OCI-LY3 (cell line): ENCODE measurements at regions not wholly inside any gene's neighbourhood (a gene's known extent, or its start where the extent isn't known, plus 50 kb on each side); places are given as distances from the start of the nearest gene placed in this dataset.

Source experiments
- H2AFZ ChIP-seq: fragments of 200-600, 300-600 bp; shearing (Covaris generic); 2 replicates; pipeline ENCODE4 v1.6.0; 2014; ENCODE audit warnings: antibody characterized with exemption, low read depth, low read length
- H3K27ac ChIP-seq: fragments of 200-600, 300-600 bp; sonication (generic); 2 replicates; pipeline ENCODE4 v1.5.1; 2014; ENCODE audit warnings: mild to moderate bottlenecking, low read length, moderate library complexity, mixed read lengths
- H3K27me3 ChIP-seq: fragments of 200-600, 300-600 bp; sonication (generic); 2 replicates; pipeline ENCODE4 v1.6.1; 2014; ENCODE audit warnings: low read depth, low read length, mixed read lengths
- H3K36me3 ChIP-seq: fragments of 200-600, 300-600 bp; sonication (generic); replicated peaks from 2 replicates; pipeline ENCODE3; 2014; ENCODE audit warnings: low read depth, low read length, mixed read lengths
- H3K4me1 ChIP-seq: fragments of 300-600, 200-600 bp; sonication (generic); 2 replicates; pipeline ENCODE4 v1.6.1; 2014; ENCODE audit warnings: low read length, mixed read lengths
- H3K4me2 ChIP-seq: fragments of 200-600, 300-600 bp; sonication (generic); 2 replicates; pipeline ENCODE4 v1.6.1; 2014; ENCODE audit warnings: low read length, mixed read lengths
- H3K4me3 ChIP-seq: fragments of 300-600, 200-600 bp; sonication (generic); 2 replicates; pipeline ENCODE4 v1.5.1; 2014; ENCODE audit warnings: antibody characterized with exemption, mild to moderate bottlenecking, low read length, moderate library complexity
- H3K79me2 ChIP-seq: fragments of 300-600, 200-600 bp; shearing (Covaris generic); 2 replicates; pipeline ENCODE4 v1.6.1; 2014; ENCODE audit warnings: mild to moderate bottlenecking, low read length, mixed read lengths
- H3K9ac ChIP-seq: fragments of 300-600, 200-600 bp; shearing (Covaris generic); 2 replicates; pipeline ENCODE4 v1.6.0; 2014; ENCODE audit warnings: mild to moderate bottlenecking, low read length, moderate library complexity
- H3K9me3 ChIP-seq: fragments of 200-600, 300-600 bp; shearing (Covaris generic); 2 replicates; pipeline ENCODE4 v1.6.1; 2014; ENCODE audit warnings: low read length, mixed read lengths; ENCODE audit not compliant: insufficient read depth
- H4K20me1 ChIP-seq: fragments of 200-600, 300-600 bp; sonication (generic); 2 replicates; pipeline ENCODE4 v1.6.1; 2016; ENCODE audit warnings: low read length, mixed read lengths; ENCODE audit not compliant: insufficient read depth
- CTCF ChIP-seq: fragments of 200-600, 300-600 bp; sonication (generic); IDR thresholded peaks from 2 replicates; pipeline ENCODE4 v1.5.1; 2014; ENCODE audit warnings: antibody characterized with exemption, low read length, low read depth
- EZH2phosphoT487 ChIP-seq: fragments of 200-600 bp; shearing (Covaris generic); IDR thresholded peaks from 2 replicates; pipeline ENCODE4 v1.6.1; 2018; ENCODE audit warnings: antibody characterized with exemption, mixed run types, low read depth

GRCh38 chr13:109481040-109481439, 305.3 kb downstream of the IRS2 start:
- no peak overlapping the region for H3K27ac ChIP-seq
- no peak for TF ChIP-seq CTCF
- no peak for TF ChIP-seq EZH2phosphoT487
- no peaks in the 10 kb centered on the region for H3K4me1 ChIP-seq
- no peak overlapping the region for H3K9ac ChIP-seq
- H3K36me3 ChIP-seq = no peaks in the 10 kb centered on the region
- H2AFZ ChIP-seq = no peak overlapping the region
- no peaks in the 10 kb centered on the region for H3K27me3 ChIP-seq
- H3K9me3 ChIP-seq = no peaks in the 10 kb centered on the region
- no peak overlapping the region for H3K4me2 ChIP-seq
- H3K4me3 ChIP-seq = no peak overlapping the region
- no peaks in the 10 kb centered on the region for H4K20me1 ChIP-seq
- H3K79me2 ChIP-seq = no peaks in the 10 kb centered on the region

DNA sequence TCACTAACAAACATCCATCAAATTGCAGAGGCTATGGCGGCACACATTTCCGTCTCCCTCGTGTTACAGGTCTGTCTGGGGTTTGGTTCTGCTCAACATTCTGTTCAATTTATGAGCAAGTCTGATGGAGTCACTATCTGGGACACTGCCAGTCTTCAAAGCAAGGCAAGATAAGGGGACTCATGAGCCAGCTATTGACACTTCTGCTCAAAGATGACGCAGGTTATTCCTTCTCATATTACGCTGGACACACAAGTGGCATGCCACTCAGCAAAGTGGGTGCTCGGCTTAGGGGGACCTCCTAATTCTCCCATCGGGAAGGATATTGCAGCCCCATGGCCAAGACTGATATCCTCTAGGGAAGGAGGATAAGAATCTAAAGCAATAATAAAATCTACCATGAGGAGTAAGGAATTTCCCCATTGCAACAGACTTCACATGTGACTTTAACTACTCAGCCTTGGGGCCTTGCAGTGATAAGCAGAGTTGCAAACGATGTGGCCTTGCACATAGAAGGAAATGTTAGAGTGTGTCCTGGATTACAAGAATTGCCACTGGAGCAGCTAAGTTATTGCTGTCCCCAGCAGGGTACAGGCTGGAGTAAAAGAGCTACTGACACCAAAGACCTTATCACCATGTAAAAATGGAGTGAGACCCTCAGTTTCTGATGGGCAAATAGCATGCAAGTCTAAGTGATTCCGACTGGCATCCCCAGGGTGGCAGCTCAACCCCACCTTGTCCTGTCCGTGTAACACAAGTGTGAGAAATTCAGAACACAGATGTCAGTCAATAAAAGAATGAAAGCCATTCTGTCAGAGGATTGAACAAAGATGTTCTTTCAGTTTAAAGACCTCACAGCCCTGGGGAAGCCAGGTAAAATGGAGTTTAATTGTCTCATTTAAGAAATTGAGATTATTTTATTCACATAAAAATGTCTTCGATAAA, 306.1 kb downstream of the IRS2 start:
- H3K27me3 ChIP-seq = no peaks in the 10 kb centered on the region
- no peaks in the 10 kb centered on the region for H3K36me3 ChIP-seq
- no peaks in the 10 kb centered on the region for H3K4me1 ChIP-seq
- H2AFZ ChIP-seq = no peak overlapping the region
- TF ChIP-seq CTCF (no peak), EZH2phosphoT487 (no peak)
- H3K4me2 ChIP-seq = no peak overlapping the region
- no peaks in the 10 kb centered on the region for H3K79me2 ChIP-seq
- H3K27ac ChIP-seq = no peak overlapping the region
- no peaks in the 10 kb centered on the region for H4K20me1 ChIP-seq
- no peaks in the 10 kb centered on the region for H3K9me3 ChIP-seq
- H3K4me3 ChIP-seq = no peak overlapping the region
- no peak overlapping the region for H3K9ac ChIP-seq

GRCh38 chr13:109479534-109479933, 306.8 kb downstream of the IRS2 start:
- Histone ChIP-seq H3K9me3 (no peaks in the 10 kb centered on the region), H3K27ac (no peak overlapping the region), H3K4me1 (no peaks in the 10 kb centered on the region), H2AFZ (no peak overlapping the region), H4K20me1 (no peaks in the 10 kb centered on the region), H3K4me3 (no peak overlapping the region), H3K4me2 (no peak overlapping the region), H3K36me3 (no peaks in the 10 kb centered on the region), H3K27me3 (no peaks in the 10 kb centered on the region), H3K79me2 (no peaks in the 10 kb centered on the region), H3K9ac (no peak overlapping the region)
- TF ChIP-seq CTCF = no peak
- TF ChIP-seq EZH2phosphoT487 = no peak

- H3K27ac ChIP-seq = no peak overlapping the region
- H3K4me2 ChIP-seq = no peak overlapping the region
- H3K4me3 ChIP-seq = no peak overlapping the region
- H3K4me1 ChIP-seq = no peaks in the 10 kb centered on the region
- H4K20me1 ChIP-seq = no peaks in the 10 kb centered on the region
- no peaks in the 10 kb centered on the region for H3K9me3 ChIP-seq
- H3K79me2 ChIP-seq = no peaks in the 10 kb centered on the region
- no peaks in the 10 kb centered on the region; the same call in 1 of the 2 replicates for H3K27me3 ChIP-seq
- H2AFZ ChIP-seq = no peak overlapping the region
- no peak overlapping the region for H3K9ac ChIP-seq
- H3K36me3 ChIP-seq = no peaks in the 10 kb centered on the region
- TF ChIP-seq CTCF (no peak), EZH2phosphoT487 (no peak)
Measured at GRCh38 chr13:109476001-109476400, 310.4 kb downstream of the IRS2 start.
